Amniotic epithelial cell (primary cell): ENCODE measurements at regions not wholly inside any gene's neighbourhood (a gene's known extent, or its start where the extent isn't known, plus 50 kb on each side); places are given as distances from the start of the nearest gene placed in this dataset.

Experiments
- DNase-seq: peaks from one replicate; pipeline ENCODE4 v3.0.0-alpha.2; 2010; ENCODE audit warnings: low read depth

- no peak for DNase-seq
These were observed 62.0 kb downstream of the HFE start for GRCh38 chr6:26149240-26149639.

GRCh38 chr6:26152226-26153101 lies 65.2 kb downstream of the HFE start:
- DNase-seq: peak; percentile 19

DNA sequence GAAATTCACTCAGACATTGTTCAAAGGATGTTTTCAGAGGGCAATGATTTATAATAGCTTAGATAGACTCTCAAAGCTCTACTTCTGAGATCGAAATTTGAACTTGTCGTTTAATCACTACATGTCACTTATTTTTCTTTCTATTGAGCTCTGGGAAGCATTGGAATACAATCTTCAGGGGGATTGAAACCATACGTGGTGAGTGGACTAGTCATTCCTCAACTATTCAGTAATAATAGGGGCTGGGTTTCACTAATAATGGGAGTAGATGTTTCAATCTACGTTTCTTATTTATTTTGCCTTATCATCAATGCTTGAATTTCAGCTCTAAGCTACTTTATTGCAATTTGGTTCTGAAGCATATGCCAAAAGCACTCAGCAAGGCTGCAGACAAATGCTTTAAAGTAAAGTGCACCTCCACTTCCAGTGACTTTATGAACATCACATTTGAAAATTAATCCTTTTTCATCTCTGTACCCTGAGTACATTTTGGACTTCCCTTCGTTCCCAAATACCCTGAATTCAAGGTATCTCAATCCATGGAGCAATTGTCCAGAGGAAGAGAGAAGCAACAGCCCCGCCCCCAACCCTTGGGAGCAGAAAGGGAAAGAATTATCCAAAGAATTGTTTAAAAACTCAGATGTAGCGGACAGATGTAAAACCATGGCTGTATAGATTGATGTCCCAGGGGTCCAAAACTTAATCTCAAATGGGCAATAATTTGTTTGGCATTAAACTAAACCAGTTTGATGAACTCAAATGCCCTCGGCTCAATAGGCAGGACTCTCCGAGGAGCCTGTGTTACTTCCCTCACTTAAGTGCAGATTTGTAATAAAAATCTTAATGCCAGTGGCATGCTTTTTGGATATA lies 68.1 kb downstream of the HFE start:
- no peak for DNase-seq

- DNase-seq: peak; percentile 82
These were observed 69.0 kb downstream of the HFE start for GRCh38 chr6:26156105-26156849.

DNA sequence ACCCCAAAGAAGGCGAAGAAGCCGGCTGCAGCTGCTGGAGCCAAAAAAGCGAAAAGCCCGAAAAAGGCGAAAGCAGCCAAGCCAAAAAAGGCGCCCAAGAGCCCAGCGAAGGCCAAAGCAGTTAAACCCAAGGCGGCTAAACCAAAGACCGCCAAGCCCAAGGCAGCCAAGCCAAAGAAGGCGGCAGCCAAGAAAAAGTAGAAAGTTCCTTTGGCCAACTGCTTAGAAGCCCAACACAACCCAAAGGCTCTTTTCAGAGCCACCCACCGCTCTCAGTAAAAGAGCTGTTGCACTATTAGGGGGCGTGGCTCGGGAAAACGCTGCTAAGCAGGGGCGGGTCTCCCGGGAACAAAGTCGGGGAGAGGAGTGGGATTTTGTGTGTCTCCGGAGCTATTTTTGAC lies 69.6 kb downstream of the HFE start:
- DNase-seq: no peak

DNA sequence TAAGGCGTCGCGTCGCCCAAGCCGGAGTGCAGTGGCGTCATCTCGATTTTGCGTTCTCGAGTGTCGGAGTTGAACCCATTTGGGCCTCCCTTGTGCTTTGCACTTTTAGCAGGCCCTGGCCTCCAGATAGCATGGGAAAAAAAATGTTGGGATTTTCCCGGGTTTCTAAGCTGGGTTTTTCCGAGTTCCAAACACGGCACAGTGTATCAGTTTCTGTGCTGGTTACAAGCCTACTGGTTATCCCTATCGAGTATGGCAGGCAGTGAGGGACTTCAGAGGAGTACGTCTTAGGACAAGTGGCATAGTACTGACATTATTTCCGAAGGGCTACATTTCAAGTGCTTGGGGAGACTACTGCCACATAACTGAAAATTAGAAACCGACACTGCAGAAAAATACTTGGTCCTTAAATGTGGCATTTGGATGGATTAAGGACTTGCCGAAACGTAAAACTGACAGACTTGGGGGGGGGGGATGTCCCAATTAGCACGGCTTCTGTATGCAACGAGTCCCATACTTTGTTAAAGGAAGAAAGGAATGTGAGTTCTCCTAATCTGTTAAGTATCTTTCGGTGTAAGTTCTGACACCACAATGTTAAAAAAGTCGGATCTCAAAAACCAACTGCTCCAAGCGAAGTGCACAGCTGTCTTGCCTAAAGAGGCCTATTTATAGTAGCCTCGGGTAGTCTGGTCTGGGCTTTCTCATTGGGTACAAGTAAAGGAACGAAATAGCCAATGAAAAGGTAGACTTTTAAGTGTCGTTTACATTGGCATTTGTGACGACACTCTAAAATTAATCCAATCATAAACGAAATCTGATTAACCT lies 70.2 kb downstream of the HFE start:
- peak; percentile 99 for DNase-seq

DNA sequence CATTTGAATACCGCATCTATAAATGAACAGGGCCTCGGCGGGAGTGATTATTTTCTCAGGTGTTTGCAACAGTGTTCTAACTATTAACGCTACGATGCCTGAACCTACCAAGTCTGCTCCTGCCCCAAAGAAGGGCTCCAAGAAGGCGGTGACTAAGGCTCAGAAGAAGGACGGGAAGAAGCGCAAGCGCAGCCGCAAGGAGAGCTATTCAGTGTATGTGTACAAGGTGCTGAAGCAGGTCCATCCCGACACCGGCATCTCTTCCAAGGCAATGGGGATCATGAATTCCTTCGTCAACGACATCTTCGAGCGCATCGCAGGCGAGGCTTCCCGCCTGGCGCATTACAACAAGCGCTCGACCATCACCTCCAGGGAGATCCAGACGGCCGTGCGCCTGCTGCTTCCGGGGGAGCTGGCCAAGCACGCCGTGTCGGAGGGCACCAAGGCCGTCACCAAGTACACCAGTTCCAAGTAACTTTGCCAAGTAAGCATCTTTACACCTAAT lies 70.9 kb downstream of the HFE start:
- no peak for DNase-seq

DNA sequence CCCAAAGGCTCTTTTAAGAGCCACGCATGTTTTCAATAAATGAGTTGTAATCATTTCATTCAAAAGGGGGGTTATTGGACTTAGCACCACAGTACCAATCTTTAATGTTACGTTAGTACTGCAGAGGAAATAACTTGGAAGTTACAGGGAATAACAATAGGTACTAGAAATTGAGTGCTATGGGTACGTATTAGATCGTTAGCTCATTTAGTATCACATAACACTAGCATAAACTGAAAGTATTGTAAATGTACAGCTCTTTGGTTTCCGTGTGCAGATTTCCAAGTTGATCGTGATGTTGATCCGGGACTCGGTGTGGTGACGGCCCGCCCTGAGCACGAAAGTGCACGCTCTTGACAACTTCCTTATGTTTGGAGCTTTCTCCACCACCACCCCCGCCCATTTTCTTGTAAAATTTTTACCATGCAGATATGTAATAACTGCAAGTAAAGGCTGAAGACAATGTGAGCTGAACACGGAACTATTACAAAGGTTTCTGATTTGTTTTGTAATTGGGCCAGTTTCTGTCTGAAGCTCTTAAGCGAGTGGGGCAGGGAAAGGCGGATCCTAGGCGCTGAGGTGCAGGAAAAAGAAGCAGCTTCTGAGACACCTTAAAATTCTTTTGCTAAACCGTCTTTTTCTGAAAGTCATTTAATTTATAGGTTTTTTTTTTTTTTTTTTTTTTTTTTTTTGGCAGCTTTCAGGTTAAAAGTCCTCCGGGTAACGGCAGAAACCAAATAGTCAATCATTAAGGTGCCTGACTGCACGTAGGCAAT lies 71.5 kb downstream of the HFE start:
- DNase-seq: peak; percentile 37

- DNase-seq: peak; percentile 50
These were observed 72.4 kb downstream of the HFE start for GRCh38 chr6:26159357-26160273.

DNA sequence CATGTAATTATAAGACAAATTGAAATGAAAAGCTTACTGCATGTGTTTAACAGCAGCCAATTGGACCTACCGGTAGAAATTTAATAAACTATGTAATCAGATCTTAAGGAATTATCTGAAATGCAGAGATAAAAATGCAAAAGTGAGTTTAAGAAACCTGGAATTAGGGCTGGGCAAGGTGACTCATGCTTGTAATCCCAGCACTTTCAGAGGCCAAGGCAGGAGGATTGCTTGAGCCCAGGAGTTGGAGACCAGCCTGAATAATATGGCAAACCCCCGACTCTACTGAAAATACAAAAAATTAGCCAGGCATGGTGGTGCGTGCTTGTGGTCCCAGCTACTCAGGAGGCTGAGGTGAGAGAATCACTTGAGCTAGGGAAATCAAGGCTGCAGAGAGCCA lies 74.1 kb downstream of the HFE start:
- DNase-seq: no peak

GRCh38 chr6:26162399-26162798 lies 75.2 kb downstream of the HFE start:
- DNase-seq: no peak

DNA sequence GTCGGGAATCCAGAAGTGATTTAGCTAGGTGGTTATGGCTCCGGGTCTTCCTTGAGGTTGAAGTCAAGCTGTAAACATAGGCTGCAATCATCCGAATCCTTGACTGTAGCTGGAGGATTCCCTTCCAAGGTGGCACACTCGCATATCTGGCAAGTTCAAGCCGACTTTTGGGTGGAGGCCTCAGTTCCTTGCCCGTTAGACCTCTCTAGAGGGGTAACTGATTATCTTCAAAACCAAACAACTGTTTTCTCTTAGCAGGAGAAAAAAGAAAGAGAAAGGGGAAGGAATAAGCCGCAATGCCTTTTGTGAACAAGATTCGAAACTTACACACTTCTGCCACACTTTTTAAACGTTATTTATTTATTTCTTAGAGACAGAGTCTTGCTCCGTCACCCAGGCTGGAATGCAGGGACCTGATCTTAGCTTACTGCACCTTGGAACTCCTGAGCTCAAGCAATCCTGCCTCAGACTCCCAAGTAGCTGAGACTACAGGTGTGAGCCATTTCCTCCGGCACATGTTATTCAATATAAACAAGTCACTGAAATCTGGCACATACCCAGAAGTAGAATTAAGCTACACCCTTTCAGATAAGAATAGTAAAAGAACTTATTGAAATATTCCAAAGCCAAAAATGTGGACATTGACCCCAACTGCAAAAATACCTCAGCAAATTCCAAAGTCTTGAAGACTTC lies 76.3 kb downstream of the HFE start:
- no peak for DNase-seq

- DNase-seq: no peak
These were observed 76.9 kb downstream of the HFE start for GRCh38 chr6:26164120-26164505.

DNA sequence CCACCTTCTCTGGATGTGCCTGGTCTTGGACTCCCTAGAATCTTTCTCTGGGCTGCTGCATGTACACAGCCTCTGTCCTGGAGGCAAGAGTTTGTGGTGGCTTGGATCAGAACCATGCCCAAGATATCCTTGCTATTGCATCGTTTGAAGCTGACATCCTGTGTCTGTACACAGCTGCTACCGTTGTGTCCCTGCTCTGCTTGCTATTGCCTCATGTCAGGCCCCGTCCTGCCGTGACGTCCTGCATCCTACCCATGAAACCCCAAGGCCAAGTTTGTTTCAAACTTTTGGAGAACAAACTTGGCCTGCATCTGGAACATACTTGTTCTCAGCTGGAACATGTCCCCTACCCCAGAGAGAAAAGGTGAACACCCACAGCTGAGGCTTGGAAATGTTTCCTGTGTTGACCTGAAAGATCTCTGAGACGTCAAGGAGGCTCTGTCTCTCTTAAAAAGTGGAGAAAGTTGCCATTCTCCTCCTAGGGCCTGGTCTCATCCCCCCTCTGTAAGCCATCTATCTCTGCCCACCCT lies 78.1 kb downstream of the HFE start:
- no peak for DNase-seq

DNA sequence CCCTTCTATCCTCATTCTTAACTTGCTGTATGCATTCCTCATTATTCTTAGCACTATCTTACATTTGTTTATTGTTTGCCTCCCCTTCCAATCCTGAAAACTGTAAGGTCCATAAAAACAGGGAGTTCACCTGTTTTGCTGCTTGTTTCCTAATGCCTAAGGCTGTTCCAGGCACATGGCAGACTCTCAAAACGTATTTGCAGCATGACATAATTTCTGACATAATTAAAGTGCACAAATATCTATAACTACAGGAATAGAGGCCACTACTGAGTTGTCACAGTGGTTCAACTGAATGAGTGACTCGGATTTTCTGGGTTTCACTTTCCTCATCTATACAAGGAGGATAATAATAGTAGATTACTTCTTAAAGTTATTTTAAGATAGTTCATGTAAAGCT lies 83.0 kb downstream of the HFE start:
- DNase-seq: no peak

DNA sequence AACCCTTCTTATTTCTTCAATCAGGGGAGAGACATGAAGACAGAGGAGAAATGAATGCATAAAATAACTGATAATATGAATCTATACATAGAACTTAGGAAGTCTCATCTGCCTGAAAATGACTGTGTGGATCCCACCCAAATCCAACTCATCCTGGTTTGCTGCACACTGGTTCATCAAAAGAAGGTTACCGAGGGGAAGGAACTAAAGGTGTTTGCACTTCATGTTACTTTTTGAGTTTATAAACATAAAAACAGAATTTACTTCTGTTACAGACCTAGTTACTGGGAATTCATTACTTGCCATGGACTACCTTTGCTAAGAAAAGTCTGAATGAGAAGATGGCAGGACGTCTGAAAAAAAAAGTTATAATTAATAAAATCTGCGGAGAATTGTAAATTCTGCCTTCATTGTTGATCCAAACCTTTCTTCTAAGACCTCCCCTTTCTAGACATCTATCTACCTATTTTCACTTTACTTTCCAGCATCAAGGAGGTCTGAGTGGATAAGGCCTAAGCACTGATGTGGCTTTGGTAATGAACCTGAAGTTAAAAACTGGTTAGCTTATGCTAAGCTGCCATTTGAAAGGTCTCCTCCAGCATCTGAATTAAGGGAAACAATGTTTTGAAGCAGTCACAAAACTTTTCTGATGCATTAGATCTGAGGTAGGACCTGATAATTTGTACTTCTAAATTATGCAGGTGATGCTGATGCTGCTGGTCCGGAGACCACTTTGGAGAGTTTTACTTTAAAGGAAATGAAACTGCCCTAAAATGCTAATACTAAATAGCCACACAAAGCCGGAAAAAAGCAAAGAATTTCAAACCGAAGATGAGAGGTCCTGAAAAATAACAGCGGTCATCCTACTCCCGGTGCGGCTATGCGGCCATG lies 84.0 kb downstream of the HFE start:
- no peak for DNase-seq

DNA sequence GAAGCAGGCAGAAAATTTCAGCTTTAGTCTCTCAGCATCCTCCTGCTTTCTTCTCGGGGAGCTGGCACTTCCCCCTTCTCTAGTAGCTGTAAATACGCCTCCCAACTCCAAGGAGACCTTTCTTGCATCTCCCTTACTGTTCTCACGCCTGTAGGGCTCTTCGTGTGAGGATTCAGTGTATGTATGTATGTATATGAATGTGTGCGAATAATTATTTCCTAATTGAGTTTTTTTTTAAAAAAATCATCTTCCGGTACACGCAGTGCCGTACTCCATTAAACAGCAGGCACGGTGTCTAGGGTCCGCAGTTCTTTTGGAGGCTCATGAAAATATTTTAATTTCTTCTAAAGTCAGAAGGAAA lies 85.4 kb downstream of the HFE start:
- peak; percentile 47 for DNase-seq

- no peak for DNase-seq
These were observed 86.6 kb downstream of the HFE start for GRCh38 chr6:26173836-26174145.
